GM19455 (cell line): ENCODE measurements at regions not wholly inside any gene's neighbourhood (a gene's known extent, or its start where the extent isn't known, plus 50 kb on each side); places are given as distances from the start of the nearest gene placed in this dataset.
A peak's percentile ranks its signal among the peaks of the same experiment; 100 is the strongest.
"Not testable (repeated sequence)": the region's sequence is repeated elsewhere in the genome, so short reads cannot be mapped to it uniquely, and the experiment has no call there.

Experiments
- ATAC-seq: cut with Tn5 transposase; IDR thresholded peaks from one replicate; pipeline ENCODE4 v1.9.1; 2021; ENCODE audit not compliant: unreplicated experiment

DNA sequence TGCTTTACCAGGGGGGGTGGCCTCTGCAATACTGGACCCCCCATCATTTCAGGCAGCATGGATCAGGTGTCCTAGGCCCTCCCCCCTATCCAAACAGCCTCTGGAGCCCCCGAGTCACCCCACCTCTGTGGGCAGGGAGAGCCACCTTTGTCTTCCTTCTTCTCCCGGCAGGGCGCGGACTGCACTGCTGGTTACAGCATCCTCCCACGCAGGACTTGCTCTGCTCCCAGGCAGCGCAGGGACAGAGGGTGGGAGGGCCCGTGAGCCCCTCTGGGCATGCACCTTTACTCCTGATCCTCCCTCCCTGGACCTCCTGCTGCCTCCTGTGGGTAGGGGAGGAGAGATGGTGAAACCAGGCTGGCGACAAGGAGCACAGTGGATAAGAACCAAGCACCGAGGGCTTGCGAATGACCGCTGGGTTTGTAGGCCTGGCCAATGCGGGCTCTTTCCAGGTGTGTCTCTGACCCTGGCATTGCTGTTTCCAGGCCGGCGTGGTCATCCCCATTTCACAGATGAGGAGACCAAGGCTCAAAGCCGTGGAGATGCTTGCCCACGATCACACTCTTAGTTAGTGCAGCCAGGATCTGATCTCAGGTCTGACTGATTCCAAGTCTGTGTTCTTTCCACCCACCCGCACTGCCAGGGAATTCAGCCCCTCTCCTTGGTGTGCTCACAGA, 73.6 kb upstream of the TARDBP start:
- no peak for ATAC-seq

DNA sequence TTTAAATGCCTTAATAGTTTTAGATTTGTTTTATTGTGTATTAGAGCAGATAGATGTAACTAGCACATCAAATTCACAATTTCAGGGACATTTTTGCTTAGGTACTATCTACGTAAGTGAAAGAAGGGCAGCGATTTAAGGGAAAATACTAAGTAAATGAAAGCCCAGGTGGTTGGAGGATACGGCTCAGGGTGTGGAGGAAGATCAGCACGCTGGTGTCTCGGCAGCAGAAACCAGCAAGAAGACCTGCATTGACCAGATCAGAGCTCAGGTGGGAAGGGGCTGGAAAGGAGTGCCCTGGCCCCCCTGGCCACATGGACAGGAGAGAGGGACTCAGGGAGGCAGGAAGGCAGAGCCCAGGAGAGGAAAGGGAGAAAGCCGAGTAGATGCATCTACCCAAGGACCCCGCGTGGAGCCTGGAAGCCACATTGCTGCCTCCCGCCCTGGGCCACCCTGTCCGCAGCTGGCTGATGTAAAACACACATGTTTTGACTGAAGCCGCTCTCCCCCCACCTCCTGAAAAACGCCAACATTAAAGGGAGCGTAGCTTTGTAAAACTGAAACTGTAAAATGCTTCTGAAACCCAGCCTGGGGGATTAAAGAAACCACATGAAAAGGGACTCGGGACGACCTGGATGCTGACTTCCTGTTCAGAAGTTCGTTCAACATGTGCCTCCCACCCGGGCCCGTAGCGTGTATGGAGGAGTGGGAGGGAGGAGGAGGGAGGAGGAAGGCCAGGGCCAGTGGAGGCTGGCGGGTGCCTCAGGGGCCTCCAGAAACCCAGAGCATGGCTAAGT, 72.6 kb upstream of the TARDBP start:
- ATAC-seq: peak; percentile 54

DNA sequence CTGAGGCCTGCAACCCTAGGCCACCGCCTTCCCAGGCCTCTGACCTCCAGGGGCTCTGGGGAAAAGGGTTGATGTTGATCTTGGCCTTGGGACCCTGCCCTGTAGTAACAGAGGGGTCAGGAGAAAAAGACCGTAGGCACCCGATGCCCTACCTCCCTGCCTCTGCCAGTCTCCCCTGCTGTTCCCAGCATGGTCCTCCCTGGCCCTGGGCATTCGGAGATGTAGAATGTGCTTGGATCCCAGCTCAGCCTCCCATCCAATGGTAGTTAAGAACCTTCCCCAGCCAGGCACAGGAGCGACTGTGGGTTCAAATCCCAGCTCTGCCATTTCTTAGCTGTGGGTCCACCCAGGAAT, 72.0 kb upstream of the TARDBP start:
- ATAC-seq: no peak

DNA sequence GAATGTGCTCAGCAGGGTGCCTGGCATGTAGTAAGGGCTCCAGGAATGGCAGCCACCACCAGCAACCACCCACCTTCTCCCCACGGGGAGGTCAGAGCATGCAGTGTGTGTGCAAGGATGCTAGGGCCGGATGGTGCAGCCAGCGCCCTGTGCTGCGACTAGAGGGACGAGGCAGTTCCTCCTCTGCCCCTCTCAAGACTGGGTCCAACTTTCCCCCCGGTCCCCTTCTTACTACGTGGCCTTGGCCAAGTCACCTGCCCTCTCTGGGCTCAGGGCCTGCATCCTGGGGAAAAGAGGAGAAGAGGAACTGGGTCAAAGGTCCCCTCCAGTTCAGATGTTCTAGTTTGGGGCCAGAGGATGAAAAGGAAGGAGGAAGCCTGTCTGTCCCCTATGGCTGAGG, 71.6 kb upstream of the TARDBP start:
- ATAC-seq: no peak

DNA sequence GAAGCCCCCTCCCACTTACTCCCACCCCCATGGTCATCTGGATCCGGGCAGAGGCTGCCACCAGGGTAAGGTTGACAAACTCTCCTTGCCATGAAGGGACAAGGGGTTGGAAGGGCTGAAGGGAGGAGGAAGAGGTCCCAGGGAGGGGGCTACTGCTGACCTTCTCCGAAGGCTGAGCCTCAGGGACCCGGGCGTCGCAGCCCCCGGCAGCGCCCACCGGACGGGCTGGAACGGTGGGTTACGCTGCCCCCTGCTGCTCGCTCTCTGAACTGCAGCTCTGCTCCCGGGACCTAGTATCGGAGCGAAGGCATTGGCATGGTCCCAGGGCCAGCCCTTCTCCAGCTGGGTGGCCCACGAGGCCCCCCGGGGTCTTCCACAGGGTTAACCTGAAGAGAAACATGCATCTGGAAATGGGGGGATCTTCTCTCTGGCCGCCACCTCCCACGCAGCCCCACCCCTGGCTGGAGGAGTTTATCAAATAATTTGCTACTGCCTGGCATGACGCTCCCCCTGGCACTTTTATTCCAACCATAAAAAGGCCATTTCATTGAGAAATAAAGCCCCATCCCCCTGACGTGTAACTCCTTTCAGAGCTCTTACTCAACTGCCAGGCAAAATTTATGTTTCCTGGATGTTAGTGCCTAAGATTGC, 70.4 kb upstream of the TARDBP start:
- ATAC-seq: no peak

DNA sequence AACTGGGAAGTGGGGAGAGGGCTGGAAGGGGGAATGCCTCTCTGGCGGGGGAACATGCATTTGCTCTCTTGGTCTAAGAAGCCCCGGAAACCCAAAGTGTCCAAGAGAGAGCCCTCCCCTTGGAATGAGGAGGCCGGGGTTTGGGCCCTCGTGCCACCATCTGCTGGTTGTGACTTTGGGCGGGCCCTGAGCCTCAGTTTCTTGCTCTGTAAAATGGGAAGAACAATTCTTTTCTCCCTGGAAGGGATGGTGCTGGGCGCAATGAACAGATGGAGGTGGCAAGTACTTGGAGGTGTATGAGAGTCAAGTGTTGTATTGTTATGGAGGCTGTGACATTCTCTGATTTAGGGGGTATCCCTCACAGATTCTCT, 69.9 kb upstream of the TARDBP start:
- no peak for ATAC-seq

DNA sequence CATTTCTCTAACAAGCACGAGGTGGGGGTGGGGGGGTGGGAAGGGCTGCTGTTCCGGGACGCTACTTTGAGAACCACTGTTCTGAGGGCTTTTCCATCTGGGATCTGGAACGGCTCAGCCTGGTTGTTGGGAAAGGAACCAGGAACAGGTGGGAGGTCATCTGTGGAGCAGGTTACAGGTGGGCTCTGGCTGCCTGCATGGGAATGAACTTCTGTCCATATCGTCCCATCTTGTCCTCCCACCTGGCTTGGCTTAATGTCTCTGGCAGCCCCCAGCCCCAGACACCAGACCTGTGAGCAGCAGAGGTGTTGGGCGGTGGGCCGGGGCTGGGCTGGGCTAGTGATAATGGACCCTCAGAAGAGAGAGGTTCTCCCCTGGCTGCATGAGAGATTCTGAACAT, 69.4 kb upstream of the TARDBP start:
- no peak for ATAC-seq

DNA sequence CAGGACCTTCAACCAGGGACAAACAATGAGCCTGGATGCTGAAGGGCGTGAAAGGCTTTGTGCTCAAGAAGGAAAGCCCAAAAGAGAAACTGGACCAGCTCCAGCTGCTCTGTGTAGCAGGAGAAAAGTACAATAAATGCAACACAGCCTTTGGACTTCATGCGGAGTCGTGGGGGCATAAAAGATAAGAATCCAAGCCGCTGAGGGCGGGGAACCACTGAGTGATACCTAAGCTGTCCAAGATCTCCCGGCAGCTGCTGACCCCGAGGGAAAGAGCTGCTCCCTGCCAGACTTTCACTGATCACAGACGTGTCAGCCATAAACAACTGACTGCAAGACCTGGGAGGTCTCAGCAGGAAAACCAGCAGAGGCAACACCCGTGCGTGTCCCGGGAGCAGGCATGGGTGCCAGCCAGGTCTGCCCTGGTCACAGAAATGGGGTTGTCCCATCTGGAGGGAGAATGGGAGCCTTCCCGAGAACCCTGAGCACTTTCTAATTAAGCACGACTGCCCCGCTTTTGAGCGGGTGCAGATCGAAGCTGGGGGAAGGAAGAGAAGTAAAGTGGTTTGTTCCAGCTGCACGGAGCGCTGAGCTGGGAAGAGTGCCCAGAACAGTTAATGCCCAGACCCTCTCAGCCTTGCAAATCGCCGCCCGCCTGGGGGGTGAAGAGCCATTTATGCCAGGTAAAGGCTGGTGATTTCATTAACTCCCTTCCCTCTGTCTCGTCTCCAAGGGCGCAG, 68.3 kb upstream of the TARDBP start:
- no peak for ATAC-seq

DNA sequence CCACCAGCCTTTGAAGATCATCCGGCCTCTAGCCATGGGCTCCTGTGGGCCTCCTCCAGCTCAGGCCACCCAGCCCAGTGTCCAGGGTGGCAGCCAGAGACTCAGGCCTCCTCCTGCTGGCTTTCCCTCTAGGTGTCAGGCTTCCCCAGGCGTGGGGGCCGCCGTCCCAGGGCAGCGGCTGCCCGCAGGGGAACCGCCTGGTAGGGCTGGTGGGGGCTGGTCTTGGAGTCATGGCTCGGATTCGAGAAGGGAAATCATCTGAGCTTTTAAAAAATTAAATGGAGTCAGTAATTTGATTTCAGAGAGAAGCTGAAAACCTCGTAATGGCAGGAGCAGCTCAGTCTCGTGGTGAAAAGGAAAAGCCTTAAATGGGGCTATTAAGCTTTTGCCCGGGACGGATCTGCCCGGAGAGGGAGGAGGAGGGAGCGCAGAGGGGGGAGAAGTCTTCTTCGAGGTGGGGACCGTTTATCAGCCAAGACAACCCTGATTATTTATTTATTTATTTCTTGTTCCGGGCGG, 66.4 kb upstream of the TARDBP start:
- no peak for ATAC-seq

DNA sequence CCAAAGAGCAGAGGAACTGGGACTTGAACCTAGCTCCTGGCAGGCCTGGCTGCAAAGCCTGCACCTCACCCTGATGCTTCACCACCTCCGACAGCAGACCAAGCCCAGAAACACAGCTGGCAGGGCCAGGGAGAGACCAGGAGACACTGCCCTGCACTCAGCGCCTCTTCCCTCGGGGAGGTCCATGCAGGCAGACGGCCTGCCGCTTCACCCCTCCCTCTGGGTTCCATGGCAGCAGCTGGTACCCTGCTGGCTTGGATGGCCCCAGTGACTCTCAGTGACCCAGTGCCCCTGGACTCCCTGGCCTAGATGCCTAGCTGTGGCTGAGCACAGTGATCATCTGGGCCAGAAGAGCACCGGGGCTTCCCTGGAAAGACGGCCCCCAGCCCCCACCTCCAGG, 65.3 kb upstream of the TARDBP start:
- ATAC-seq: no peak

DNA sequence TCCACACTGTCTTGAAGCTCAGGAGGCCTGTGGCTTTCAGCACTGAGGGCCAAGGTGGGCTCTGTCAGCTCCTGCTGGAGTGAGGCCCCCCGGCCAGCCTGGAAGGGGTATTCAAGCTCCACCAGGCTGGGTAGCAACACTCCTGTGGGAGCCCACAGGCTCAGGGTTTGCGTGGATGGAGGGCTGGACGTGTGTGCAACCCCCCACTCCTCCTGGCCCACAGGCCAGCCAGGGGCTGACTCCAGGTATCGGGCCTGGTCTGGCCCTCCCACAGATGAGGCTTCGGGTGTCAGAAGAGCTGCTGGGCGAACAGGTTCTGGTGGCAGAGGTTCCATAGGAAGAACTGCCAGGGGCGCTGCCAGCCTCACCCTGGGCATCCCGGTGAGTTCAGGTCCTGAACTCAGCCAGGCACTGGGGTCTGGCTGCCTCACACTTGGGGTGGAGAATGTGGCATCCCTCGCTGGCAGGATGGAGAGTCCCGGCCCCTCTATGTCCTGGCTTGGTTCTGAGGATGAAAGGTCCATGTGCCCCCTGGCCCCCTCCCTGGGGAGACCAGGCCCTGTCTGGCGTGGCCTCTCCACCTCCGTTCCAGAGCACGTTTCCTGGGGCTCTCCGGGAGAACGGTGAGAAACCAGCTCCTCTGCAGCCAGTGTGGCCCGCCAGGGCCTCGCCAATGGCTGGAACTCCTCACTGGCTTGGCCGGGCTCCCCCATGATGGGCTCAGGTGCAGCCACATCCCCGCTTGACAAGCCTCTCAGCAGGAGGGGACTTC, 64.6 kb upstream of the TARDBP start:
- no peak for ATAC-seq

DNA sequence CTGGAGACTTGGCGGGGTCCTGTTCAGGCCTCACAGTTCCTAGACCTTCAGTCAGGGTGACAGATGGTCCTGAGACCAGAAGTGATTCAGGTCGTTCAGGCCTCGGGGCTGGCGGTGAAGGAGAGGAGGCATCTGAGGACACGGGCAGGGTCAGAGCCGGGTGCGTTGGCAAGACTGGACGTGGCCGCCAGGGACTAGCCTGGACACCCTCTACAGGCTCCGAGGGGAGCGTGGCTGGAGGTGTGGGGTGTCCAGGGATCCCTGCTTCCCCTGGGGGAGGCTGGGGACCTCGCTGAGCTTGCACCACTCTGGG, 64.0 kb upstream of the TARDBP start:
- no peak for ATAC-seq

DNA sequence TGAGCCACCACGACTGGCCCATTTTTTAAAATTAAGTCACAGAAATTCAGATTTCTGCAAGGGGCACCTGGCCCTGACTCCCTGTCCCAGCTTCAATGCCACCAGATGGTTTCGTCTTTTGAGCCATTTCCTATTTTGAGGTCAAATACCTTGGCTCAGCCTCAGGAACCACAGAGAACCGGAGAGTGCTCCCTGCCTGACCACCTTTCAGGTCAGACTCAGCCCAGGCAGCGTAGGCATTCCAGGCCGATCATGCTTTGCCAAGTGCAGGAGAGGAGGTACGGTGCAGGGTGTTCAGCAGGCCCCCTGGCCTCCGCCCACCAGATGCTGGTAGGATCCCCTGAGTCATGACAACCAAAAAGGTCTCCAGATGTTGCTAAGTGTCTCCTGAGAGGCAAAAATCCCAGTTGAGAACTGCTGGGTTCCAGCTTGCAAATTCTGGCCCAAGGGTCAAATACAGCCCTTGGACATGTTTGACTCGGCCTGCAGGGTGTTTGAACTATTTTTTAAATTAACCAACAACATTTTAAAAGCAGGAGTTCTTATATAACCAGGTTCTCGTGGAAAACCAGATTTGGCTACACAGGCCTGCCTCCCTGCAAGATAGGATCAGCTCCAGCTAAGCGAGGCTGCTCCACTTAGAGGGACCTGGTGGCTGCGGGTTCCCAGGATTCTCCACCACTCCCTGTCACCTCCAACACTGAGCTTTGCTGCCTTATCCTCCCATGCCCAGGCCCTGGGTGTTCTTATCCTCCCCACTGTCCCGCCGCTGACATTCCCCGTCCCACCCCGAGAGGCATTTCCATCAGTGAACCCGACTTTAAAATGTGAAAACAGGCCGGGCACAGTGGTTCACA, 61.9 kb upstream of the TARDBP start:
- no peak for ATAC-seq

DNA sequence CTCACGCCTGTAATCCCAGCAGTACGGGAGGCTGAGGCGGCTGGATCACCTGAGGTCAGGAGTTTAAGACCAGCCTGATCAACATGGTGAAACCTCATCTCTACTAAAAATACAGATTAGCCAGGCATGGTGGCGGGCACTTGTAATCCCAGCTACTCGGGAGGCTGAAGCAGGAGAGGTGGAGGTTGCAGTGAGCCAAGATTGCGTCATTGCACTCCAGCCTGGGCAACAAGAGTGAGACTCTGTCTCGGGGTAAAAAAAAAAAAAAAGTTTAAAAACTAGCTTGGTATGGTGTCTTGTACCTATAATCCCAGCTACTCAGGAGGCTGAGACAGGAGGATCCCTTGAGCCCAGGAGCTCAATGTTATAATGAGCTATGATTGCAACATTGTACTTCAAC, 61.2 kb upstream of the TARDBP start:
- ATAC-seq: not testable (repeated sequence)

DNA sequence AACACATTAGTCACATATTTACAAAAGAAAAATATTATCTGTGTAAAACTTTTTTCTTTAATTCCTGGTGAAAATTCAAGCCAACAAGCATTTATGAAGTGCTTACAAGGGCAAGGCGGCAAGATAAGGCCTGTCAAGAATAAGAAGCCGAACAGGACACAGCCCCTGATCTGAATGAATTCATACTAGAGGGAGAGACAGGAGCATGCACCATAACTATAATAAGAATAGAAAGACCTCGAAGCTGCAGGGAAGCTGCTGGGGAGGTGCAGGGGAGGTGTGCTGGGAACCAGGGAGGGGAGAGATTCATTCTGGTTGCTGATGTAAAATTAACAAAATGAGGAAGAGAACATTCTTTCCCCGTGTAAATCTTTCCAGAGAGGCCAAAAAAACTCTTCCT, 60.5 kb upstream of the TARDBP start:
- ATAC-seq: no peak

DNA sequence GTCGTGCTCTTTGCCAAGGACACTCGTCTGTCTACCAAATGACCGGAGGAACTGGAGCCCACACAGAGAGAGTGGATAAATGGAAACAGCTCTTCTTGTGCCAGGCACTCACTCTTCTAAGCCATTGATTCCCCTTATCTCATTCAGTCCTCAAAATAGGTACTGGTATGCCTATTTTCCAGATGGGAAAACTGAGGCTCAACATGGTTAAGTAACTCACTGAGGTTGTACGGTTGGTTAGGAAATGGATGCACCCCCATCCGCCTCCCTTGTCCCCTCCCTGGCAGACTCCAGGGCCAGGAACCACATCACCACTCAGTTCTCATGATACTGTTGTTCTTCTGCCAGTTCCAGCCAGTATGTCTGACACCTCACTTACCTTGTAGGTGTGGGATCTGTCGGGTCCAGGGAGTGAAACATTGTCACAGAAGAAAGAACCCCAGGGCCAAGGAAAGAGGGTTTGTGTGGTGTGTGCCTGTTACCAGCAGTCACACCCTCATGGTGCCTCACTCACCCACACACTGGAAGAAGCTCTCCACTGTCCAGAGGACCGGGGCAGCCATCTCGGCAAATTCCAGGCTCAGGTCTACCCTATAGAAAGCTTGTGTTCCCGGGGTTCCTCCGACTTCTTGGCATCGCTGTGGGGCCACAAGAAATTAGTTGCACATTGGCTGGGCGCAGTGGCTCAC, 58.8 kb upstream of the TARDBP start:
- no peak for ATAC-seq

DNA sequence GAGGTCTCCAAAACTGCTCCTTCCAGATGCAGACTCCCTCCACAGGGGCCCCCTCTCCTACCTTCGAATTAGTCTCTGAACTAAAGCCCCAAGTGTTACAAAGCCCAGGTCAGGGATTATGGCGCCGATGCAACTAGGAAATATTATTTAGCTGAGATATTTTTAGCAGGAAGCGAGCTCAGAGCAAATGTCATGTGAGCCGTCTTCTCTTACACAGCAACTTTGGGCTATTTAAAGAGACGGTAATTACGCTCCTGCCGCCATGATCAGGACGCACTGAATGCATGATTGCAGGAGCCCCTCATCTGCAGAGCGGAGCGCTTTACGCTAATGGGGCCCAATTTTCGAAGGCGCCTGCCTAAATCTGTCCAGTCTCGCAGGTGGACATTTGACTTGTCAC, 55.3 kb upstream of the TARDBP start:
- ATAC-seq: no peak

DNA sequence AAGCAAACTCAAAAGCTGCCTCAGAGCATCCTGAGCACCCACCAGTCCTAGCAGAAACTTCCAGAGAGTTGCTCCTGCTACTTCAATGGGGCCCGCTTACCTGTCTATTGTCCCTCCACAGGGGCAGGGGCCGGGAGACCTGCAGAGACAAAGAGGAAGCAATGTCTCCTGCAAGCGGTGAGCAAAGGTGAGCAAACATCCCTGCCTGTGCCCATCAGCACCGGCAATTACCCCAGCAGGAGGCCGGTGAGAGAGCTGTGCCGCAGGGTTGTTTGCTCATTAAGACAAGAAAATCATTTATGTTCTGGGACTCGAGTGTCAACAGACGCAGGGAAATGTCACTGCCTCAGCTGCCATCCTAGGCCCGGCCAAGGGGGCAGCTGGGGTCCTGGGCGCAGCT, 53.8 kb upstream of the TARDBP start:
- ATAC-seq: no peak
